ENCODE measurements at regions not wholly inside any gene's neighbourhood (a gene's known extent, or its start where the extent isn't known, plus 50 kb on each side); places are given as distances from the start of the nearest gene placed in this dataset.

DNA sequence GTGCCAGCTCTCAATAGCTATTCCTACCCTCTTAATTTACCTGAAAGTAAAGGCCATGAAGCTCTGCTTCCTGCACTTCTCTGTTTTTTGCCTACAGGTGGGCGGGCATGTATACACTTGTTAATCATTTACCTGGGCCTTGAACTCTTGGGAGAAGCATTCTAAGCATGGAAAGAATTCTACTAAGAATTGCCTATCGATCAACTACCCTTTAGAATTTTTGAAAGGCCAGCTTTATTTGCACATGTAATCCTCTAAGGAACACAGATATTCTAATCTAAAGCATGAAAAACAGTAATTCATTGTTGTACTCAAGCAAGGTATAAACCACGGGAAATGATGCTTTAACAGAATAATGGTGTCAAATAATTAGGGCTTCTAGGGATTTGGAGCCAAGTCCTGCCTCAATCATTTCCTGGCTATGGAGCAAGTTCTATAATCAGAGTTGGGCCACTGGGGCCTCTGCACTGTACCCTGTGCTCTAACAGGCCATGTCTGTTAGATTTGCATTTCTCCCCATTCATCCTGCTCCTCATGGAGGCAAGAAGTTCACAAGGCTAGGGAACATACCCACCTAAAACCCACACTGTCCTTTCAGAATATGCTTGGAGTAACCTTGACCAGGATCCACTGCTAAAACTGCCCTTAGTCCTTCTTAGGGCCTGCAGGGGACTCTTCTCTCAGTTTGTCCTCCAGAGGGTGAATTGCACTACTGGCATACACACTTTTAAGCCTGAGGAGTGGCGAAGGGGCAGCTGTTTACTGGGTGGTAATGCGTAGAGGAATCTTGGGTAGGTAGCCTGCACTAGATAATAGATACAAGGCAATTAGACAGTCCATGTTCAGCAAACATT, 276.4 kb upstream of the JAG1 start:
- no peak for DNase-seq (ENCODE audit: low read depth in 4 of 4, low spot score in 3 of 4)

- no peak for DNase-seq (ENCODE audit: low read depth in 4 of 4, low spot score in 3 of 4)
Observed at GRCh38 chr20:10951216-10951615, 277.4 kb upstream of the JAG1 start.

DNA sequence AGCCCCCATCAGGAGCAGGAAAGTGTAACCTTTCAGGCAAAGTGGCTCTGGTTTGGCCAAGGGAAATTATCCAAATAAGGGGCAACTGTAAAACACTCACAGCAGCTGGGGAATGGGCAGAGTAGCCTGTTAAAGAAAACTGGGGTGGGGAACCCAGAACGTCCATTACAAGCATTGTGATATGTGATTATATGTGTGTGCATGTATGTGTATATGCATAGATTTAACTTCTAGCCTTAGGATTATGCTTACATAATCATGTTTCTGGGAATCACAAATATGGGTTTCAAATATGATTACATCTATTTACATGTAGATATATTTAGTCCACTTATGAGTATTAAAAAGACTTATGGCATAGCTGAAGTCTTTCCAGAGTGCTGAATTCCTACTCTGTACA, 278.1 kb upstream of the JAG1 start:
- DNase-seq (ENCODE audit: low read depth in 4 of 4, low spot score in 3 of 4) = no peak

DNA sequence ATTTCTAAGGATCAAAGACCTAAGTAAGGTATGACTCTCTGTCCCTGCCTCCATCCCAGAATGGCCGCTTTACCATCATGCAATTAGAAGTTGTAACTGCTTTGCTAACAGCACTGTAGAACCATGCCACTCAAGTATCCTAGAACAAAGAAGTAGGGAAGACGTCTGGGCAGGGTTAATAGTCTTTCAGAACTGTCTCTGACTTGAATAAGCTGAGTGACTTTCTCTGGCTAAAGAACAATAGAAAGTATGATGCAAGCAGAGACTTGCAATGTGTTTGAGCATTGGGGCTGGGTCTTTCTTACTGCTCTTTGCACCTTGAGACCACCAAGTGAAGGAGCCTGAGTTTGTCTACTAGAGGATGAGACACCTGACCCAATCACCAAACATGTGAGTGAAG, 279.6 kb upstream of the JAG1 start:
- no peak for DNase-seq (ENCODE audit: low read depth in 4 of 4, low spot score in 3 of 4)

DNA sequence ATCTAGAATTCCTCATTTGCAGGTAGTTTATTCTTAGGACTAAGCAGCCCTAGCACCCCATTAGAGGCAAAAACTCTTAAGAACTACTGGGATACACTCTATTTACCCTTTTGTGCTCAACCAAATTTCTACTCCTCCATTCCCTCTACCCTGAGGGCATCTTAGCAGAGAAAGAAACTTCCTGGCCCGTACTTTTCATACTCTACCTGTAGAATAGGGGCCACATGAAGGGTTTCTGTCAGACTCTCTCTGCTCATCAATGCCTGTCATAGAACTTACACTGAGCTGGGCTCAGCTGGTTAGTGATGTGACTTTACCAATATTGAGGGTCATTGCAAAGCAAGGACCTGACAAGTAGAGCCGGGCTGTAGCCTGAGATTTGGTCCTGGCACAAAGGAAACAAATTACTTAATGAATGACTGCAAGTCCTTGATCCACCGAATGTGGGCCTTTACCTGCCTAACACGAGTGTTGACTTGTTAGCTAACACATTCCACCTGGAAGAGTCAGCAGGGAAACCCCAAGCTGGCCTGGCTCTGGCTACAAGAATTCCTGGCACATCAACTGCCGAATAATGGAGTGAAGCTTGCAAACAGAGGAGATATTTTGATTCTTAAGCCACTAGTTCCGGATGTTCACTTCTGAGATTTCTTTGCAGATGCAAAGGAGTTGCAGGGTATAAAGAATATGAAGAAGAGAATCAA, 280.5 kb upstream of the JAG1 start:
- no peak for DNase-seq (ENCODE audit: low read depth in 4 of 4, low spot score in 3 of 4)

DNA sequence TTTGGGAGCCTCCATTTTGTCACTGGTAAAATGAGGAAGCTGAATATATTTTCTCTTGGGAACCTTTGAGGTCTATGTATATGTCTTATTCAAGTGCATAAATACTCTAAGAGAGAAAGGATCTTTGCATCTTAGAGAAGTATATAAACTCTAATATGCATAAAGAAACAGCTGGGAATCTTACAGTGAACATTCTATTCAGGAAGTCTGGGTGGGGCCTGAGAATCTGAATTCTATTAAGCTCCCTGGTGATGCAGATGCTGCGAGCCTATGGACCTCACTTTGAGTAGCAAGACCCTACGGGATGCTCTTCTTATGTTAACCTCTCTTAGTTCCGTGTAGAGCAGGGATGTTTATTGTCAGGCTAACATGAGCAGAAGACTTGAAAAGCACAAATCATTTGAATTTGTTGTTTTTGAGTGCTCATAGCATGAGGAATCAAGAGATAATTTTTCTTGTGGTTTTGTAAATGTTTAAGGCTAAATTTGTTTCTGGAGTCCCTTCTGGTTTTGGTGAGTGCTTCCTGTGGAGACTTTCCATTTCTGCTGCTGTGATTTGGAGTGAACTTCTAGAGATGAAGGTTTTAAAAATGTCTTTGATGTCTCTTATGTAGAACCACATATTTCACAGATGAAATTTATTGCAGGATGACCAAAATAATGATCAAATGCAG, 281.2 kb upstream of the JAG1 start:
- no peak for DNase-seq (ENCODE audit: low read depth in 4 of 4, low spot score in 3 of 4)

GRCh38 chr20:10958279-10958678, 284.5 kb upstream of the JAG1 start:
- no peak for DNase-seq (ENCODE audit: low read depth in 4 of 4, low spot score in 3 of 4)

- DNase-seq (ENCODE audit: low read depth in 4 of 4, low spot score in 3 of 4) = no peak
Observed at GRCh38 chr20:10960416-10960815, 286.6 kb upstream of the JAG1 start.

DNA sequence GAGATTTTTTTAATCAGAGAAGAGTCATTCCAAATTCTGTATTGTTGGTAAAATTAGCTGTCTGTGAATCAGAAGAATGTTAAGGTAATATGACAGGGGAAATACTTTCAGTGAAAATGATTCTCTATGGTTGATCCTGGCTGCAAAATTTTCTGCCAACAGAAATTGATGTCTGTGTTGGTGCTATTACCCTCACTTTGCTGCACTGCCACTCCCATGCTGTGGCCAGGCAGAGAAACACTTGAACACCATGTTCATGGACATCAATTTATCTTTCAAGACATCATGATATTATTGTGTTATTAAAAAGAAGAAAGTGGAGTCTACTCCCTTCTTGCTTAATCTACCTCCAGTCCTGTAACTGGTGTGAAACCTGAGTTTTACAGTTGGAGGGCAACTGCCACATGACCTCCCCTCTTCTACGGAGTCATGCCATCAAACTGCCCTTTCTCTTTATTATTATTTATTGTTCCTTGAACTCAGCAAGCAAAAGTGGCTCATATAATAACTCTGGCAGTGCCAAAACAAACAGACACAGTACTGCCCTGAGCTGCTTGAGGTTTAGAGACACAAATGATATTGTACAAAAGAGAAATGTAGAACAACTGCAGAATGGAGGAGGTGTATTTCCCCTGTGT, 288.0 kb upstream of the JAG1 start:
- no peak for DNase-seq (ENCODE audit: low read depth in 4 of 4, low spot score in 3 of 4)

- DNase-seq (ENCODE audit: low read depth in 4 of 4, low spot score in 3 of 4) = no peak
Observed at GRCh38 chr20:10962937-10963336, 289.1 kb upstream of the JAG1 start.

DNA sequence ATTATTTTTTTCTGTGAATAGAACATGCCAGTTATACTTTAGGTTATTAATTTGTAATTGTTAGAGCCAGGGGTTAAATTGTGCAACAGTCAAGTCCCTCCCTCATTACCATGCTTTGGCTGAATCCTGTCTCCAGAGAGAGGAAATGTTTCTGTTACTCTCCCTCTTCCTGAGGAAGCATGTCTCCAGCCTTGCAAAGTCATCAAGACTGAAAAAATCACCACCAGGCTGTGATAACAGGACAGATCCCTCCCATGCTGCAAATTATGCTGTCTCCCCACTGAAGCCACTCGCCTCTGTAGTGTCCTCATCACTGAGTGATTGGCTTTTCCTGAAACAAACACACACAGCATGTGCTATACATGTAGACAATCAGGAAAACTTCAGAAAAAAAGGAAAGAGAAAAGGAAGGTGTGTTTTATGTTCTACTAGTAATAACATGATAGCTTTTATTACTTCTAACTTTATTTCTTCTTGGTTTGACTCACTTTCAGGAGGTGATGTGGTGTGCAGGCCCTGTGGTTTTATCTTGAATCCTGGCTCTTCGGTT, 290.0 kb upstream of the JAG1 start:
- DNase-seq (ENCODE audit: low read depth in 4 of 4, low spot score in 3 of 4) = no peak

DNA sequence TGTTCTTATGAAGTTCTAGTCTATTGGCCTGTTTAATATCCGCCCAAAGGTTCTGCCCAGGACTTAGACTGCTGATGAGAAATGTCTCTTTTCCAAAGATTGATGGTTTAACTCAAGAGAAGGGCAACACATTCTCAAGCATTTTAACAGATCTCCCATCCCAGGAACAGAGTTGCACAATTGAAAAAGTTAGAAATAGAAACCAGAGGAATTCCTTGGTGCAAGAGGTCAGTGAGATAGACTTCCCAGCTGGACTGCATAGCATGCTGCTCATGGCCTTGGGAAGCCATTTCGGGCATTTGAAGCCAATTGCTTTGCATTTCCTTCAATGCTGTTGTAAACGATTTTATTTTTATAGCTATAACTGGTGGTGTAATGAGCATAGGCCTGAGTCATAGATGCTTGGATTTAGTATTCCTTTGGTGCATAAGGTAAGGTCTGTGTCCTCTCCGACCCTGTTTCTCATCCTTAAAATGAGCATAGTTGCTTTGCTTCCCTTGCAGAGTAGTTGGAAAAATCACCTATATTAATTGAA, 292.2 kb upstream of the JAG1 start:
- no peak for DNase-seq (ENCODE audit: low read depth in 4 of 4, low spot score in 3 of 4)

DNA sequence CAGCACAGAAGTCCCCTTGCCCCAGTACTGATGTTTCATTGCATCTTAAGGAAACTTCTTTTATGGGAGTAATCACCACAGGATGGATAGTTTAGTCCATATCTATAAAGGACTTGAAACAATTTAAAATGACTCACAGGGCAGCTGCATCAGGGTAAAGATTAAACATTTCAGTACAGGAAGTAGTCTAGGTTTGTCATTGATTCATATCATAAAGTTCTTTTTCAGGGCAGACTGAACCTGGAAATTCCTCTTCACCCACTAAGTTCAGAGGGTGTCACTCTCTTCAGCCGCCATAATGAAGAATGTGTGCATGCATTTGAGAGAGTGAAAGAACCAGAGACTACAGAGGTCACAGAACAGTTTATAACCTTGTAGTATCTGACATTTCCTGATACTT, 296.3 kb upstream of the JAG1 start:
- DNase-seq (ENCODE audit: low read depth in 4 of 4, low spot score in 3 of 4) = no peak

DNA sequence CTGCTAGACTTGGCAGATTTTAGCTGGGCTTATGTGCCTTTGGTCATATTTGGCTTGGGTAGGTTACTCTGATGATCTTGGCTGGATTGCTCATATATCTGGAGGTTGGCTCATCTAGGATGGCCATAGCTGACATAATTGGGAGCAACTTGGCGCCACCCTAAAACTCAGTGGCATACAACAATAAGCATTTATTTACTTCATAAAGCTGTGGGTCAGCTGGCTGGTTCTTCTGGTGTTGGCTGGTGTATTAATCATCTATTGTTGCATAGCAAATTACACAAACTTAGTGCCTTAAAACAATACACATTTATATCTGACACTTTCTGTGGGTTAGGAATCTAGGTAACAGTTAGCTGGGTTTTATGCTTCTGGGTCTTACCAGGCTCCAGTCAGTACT, 297.3 kb upstream of the JAG1 start:
- no peak for DNase-seq (ENCODE audit: low read depth in 4 of 4, low spot score in 3 of 4)

DNA sequence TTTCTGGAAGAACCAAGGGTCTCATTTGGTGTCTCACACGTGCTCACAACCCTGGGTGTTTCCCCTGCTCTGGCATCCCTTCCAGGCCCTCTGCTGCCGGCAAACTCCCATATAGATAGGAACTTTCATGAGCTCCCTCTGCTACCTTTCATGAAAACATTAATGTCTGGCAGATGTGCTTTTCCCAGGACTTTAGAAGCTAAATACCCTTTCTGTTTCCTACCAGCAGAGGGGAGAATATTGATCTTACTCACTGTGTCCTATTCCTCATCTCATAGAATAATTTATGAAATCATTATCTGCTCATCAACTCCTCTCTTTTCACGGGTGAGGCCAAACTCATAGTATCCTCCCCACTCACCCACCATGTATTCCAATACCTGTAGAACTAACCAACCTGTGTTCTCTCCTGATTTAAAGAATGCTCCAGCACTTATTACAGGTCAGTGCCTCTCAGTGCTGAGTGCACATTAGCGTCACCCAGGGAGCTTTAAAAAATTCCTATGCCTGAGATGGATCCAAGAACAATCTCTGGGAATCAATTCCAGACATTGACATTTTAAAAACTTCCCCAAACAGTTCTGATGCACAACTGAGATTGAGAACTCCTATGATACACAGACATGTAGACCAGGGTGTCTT, 298.5 kb upstream of the JAG1 start:
- no peak for DNase-seq (ENCODE audit: low read depth in 4 of 4, low spot score in 3 of 4)

DNA sequence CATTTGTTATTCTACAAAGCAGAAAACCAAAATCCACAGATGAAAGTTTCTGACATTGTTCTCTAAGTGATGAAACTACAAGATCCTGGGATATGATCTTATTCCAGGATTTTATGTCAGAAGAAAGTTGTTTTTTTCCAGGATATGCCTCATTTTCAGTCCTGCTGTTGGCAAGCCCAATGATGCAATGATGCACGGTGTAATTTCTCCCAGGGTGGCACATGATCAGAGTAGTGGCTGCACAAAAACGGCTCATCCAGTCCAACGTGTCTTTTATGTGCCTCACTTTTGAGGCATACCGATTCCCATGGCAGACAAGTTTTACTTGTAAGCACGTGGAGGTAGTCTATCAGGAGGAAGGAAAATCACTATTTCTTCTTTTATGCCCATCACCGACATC, 302.3 kb upstream of the JAG1 start:
- no peak for DNase-seq (ENCODE audit: low read depth in 4 of 4, low spot score in 3 of 4)

DNA sequence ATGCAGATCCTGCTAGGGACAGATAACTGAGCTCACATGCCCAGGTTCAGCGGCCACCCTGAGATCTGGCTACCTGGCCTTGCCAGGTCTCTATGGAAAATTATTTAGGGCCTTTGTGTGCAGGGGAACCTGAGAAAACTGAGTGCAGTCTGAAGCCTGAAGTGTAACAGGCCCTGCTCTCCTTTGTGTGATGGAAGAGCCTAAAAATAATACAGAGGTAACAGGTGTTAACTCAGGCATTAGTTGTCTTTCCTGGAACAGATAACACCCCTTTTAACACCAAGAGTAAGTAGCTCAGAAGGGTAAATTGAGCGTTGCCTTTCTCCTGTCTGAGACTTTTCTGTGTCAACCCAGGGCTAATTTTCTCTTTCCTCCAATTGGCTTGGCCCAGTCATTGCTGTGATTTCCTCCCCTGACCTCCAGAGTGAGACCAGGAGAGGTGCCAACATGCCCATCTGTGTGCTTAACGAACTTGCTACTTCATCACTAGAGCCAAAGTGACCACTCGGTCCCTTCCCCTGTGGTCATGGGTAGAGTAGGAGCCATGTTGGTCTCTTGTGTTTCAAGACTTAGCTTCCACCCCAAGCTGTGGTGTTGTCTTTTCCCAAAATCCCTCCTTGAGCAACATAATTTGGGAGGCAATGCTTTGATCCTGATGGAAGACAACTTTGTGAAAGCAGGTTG, 304.4 kb upstream of the JAG1 start:
- no peak for DNase-seq (ENCODE audit: low read depth in 4 of 4, low spot score in 3 of 4)

DNA sequence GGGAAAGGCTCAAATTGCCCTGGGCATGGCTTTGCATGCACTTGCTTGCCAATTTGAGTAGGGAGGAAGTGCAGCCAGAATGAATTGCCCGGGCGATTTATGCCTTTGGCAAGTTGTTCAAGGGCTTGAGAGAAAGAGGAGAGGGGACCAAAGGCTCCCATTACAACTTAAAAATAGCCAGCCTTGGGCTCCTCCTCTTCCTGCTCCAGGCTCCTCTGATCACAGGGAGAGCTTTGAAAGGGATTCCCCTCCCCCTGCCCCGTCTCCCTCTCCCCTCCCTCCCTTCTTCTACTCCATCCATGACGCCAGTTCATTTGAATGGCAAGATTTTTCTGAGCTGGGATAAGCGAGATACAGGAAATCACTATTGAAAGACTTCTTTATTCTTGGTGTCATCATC, 304.9 kb upstream of the JAG1 start:
- peak in 1 of 4 donors; percentile 45 for DNase-seq (ENCODE audit: low read depth in 4 of 4, low spot score in 3 of 4)

GRCh38 chr20:10982692-10983091, 308.9 kb upstream of the JAG1 start:
- no peak for DNase-seq (ENCODE audit: low read depth in 4 of 4, low spot score in 3 of 4)

DNA sequence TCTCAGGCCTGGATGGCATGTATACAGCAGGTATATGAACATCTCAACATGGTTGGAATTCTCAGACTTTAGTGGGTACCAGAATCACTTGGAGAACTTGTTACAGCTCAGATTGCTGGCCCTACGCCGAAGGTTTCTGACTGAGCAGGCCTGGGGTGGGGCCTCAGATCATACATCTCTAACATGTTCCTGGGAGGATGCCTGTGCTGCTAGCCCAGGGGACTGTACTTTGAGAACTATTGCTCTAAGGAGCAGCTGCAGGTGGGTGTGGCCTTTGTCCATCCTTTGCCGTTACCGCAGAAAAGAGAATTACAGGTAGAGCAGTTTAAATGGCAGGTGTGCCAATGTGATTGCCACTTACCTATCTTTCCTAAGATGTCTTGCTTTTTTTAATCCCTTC, 310.5 kb upstream of the JAG1 start:
- DNase-seq (ENCODE audit: low read depth in 4 of 4, low spot score in 3 of 4) = no peak

All from left renal pelvis (tissue), 4 donors.